Germinal center (tissue), 1 donor: ENCODE measurements at regions not wholly inside any gene's neighbourhood (a gene's known extent, or its start where the extent isn't known, plus 50 kb on each side); places are given as distances from the start of the nearest gene placed in this dataset.

Source experiments
- DNase-seq: peaks from one replicate; pipeline ENCODE4 v3.0.0; 2012; ENCODE audit warnings: mixed read lengths, low spot score

- DNase-seq = no peak
Measured at GRCh38 chr14:58697930-58698642, 60.3 kb downstream of the DACT1 start.

GRCh38 chr14:58699681-58700205 lies 62.0 kb downstream of the DACT1 start:
- DNase-seq = no peak

- no peak for DNase-seq
Measured at GRCh38 chr14:58701156-58701555, 63.4 kb downstream of the DACT1 start.

GRCh38 chr14:58701604-58702003 lies 63.8 kb downstream of the DACT1 start:
- no peak for DNase-seq

- no peak for DNase-seq
Measured at GRCh38 chr14:58702441-58703160, 64.8 kb downstream of the DACT1 start.

- DNase-seq = no peak
Measured at GRCh38 chr14:58703161-58703506, 65.4 kb downstream of the DACT1 start.

GRCh38 chr14:58705066-58705465 lies 67.3 kb downstream of the DACT1 start:
- no peak for DNase-seq

- DNase-seq = no peak
Measured at GRCh38 chr14:58707949-58708348, 70.2 kb downstream of the DACT1 start.

GRCh38 chr14:58709949-58710348 lies 72.2 kb downstream of the DACT1 start:
- DNase-seq = no peak

- DNase-seq = no peak
Measured at GRCh38 chr14:58711382-58711781, 73.6 kb downstream of the DACT1 start.

- DNase-seq = no peak
Measured at GRCh38 chr14:58712357-58712756, 74.6 kb downstream of the DACT1 start.

- DNase-seq = no peak
Measured at GRCh38 chr14:58713677-58714076, 75.9 kb downstream of the DACT1 start.

GRCh38 chr14:58716706-58717105 lies 78.9 kb downstream of the DACT1 start:
- DNase-seq = no peak

- no peak for DNase-seq
Measured at GRCh38 chr14:58717211-58717610, 79.4 kb downstream of the DACT1 start.

GRCh38 chr14:58717813-58718212 lies 80.1 kb downstream of the DACT1 start:
- DNase-seq = no peak

GRCh38 chr14:58718226-58719205 lies 80.8 kb downstream of the DACT1 start:
- no peak for DNase-seq

GRCh38 chr14:58721723-58722122 lies 84.0 kb downstream of the DACT1 start:
- no peak for DNase-seq

- no peak for DNase-seq
Measured at GRCh38 chr14:58722441-58722840, 84.7 kb downstream of the DACT1 start.

- DNase-seq = no peak
Measured at GRCh38 chr14:58724206-58724605, 86.4 kb downstream of the DACT1 start.

- no peak for DNase-seq
Measured at GRCh38 chr14:58724702-58725101, 86.9 kb downstream of the DACT1 start.

- DNase-seq = no peak
Measured at GRCh38 chr14:58725226-58725625, 87.5 kb downstream of the DACT1 start.

- DNase-seq = no peak
Measured at GRCh38 chr14:58725871-58726270, 88.1 kb downstream of the DACT1 start.
